Upper lobe of left lung (tissue), 4 donors: ENCODE measurements at regions not wholly inside any gene's neighbourhood (a gene's known extent, or its start where the extent isn't known, plus 50 kb on each side); places are given as distances from the start of the nearest gene placed in this dataset.

Experiments used
- POLR2A ChIP-seq, 4 donors: fragments of 450-650 bp; IDR thresholded peaks; one replicate each; pipeline ENCODE4 v1.5.1; 2016 to 2017; ENCODE audit warnings: antibody characterized with exemption in 4 of 4, mild to moderate bottlenecking in 2 of 4
- POLR2AphosphoS5 ChIP-seq, 2 donors: sonication (generic); formaldehyde crosslinking; IDR thresholded peaks; one replicate each; pipeline ENCODE4 v1.5.1; 2017; ENCODE audit warnings: antibody characterized with exemption in 2 of 2
- TF ChIP-seq, protein P1 (sequence below), 6 experiments: fragments of 450-650 bp in 4 of 6; fragments of 200-600 bp in 2 of 6; sonication (generic) in 2 of 6; IDR thresholded peaks; one replicate each; pipeline ENCODE4 v1.5.1; 2016 to 2019; ENCODE audit warnings: antibody characterized with exemption in 6 of 6

DNA sequence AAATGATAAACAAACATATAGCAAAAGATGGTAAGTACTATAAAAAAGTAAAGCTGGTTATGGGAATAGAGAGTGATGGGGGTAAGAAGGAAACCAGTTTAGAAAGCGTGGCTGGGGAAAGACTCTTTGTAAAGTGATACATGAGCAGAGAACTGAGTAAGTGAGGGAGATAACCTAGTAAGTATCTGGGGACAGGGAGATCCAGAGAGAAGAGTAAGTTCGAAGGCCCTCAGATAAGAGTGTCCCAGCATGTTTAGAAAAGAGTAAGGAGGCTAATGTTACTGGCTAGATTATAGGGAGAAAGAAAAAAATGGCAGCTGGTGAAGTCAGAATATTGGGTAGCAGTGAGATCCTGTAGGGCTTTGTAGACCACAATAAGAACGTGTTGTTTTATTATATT lies 50.7 kb upstream of the HBS1L start:
- no peak for TF ChIP-seq POLR2AphosphoS5 (IDR thresholded peaks at IDR 0.05)
- TF ChIP-seq, protein P1, sequence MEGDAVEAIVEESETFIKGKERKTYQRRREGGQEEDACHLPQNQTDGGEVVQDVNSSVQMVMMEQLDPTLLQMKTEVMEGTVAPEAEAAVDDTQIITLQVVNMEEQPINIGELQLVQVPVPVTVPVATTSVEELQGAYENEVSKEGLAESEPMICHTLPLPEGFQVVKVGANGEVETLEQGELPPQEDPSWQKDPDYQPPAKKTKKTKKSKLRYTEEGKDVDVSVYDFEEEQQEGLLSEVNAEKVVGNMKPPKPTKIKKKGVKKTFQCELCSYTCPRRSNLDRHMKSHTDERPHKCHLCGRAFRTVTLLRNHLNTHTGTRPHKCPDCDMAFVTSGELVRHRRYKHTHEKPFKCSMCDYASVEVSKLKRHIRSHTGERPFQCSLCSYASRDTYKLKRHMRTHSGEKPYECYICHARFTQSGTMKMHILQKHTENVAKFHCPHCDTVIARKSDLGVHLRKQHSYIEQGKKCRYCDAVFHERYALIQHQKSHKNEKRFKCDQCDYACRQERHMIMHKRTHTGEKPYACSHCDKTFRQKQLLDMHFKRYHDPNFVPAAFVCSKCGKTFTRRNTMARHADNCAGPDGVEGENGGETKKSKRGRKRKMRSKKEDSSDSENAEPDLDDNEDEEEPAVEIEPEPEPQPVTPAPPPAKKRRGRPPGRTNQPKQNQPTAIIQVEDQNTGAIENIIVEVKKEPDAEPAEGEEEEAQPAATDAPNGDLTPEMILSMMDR (IDR thresholded peaks at IDR 0.05) = no peak
- TF ChIP-seq POLR2A (IDR thresholded peaks at IDR 0.05) = no peak
